ENCODE measurements at regions not wholly inside any gene's neighbourhood (a gene's known extent, or its start where the extent isn't known, plus 50 kb on each side); places are given as distances from the start of the nearest gene placed in this dataset.

DNA sequence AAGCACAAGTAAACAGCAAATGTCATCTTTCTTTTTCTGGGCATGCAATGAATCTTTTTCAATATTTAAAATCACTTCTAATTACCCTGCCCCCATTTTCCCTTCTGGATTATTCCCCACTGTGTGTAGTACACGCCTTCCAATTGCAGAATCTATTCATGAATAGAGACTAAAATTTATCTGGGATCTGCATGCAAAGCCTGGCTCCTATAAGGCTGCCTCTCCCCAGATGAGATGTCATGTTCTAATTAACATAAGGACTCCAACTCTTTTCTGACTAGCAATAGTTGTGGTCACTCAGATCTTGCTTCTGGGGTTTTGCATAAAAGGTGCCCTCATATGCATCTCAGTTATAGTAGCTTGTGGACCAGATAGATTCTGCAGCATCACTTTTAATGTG is 473.5 kb downstream of the BTG1 start:
- ATAC-seq (no peak), DNase-seq (ENCODE audit: low read depth, low spot score) (no peak)
- no TSS peak for BruUV-seq (replicated peaks)
- TF ChIP-seq TCF7L2 (IDR thresholded peaks at IDR 0.05; ENCODE audit: low read depth, low read length) (no peak), POLR2AphosphoS5 (IDR thresholded peaks at IDR 0.05; ENCODE audit: low read depth, low read length) (no peak), SIN3A (IDR thresholded peaks at IDR 0.05; ENCODE audit: borderline replicate concordance, insufficient read depth, low read depth, low read length) (no peak)
- TF ChIP-seq, protein P1, sequence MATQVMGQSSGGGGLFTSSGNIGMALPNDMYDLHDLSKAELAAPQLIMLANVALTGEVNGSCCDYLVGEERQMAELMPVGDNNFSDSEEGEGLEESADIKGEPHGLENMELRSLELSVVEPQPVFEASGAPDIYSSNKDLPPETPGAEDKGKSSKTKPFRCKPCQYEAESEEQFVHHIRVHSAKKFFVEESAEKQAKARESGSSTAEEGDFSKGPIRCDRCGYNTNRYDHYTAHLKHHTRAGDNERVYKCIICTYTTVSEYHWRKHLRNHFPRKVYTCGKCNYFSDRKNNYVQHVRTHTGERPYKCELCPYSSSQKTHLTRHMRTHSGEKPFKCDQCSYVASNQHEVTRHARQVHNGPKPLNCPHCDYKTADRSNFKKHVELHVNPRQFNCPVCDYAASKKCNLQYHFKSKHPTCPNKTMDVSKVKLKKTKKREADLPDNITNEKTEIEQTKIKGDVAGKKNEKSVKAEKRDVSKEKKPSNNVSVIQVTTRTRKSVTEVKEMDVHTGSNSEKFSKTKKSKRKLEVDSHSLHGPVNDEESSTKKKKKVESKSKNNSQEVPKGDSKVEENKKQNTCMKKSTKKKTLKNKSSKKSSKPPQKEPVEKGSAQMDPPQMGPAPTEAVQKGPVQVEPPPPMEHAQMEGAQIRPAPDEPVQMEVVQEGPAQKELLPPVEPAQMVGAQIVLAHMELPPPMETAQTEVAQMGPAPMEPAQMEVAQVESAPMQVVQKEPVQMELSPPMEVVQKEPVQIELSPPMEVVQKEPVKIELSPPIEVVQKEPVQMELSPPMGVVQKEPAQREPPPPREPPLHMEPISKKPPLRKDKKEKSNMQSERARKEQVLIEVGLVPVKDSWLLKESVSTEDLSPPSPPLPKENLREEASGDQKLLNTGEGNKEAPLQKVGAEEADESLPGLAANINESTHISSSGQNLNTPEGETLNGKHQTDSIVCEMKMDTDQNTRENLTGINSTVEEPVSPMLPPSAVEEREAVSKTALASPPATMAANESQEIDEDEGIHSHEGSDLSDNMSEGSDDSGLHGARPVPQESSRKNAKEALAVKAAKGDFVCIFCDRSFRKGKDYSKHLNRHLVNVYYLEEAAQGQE (IDR thresholded peaks at IDR 0.05; ENCODE audit: insufficient read depth in 1 of 2, low read depth in 2 of 2, low read length in 1 of 2): no peak
- TF ChIP-seq, protein P2, sequence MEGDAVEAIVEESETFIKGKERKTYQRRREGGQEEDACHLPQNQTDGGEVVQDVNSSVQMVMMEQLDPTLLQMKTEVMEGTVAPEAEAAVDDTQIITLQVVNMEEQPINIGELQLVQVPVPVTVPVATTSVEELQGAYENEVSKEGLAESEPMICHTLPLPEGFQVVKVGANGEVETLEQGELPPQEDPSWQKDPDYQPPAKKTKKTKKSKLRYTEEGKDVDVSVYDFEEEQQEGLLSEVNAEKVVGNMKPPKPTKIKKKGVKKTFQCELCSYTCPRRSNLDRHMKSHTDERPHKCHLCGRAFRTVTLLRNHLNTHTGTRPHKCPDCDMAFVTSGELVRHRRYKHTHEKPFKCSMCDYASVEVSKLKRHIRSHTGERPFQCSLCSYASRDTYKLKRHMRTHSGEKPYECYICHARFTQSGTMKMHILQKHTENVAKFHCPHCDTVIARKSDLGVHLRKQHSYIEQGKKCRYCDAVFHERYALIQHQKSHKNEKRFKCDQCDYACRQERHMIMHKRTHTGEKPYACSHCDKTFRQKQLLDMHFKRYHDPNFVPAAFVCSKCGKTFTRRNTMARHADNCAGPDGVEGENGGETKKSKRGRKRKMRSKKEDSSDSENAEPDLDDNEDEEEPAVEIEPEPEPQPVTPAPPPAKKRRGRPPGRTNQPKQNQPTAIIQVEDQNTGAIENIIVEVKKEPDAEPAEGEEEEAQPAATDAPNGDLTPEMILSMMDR (IDR thresholded peaks at IDR 0.05): no peak
- no peak overlapping the region for H3K27ac ChIP-seq (ENCODE audit: low read length)
- in situ Hi-C loops (cut with HindIII; ENCODE audit: low pct_unique_long_range_greater_than_20kb, low sequenced_read_pairs) (no loop called here), intact Hi-C loops (cut with micrococcal nuclease; ENCODE audit: unreplicated experiment) (no loop called here)
- H3K36me3 ChIP-seq (ENCODE audit: control insufficient read depth, insufficient read depth, low read length): no peaks in the 10 kb centered on the region
- ChIA-PET POLR2A (no interaction called here), CTCF (no interaction called here)
- H3K4me3 ChIP-seq (ENCODE audit: low read depth in 2 of 2, low read length in 2 of 2): no peak overlapping the region
- H3K27me3 ChIP-seq (ENCODE audit: control insufficient read depth, insufficient read depth, low read length): no peaks in the 10 kb centered on the region
- no peaks in the 10 kb centered on the region for H3K9me3 ChIP-seq (ENCODE audit: control insufficient read depth, insufficient read depth, low read depth, low read length)
- H3K4me1 ChIP-seq (ENCODE audit: control insufficient read depth, insufficient read depth, low read length): no peaks in the 10 kb centered on the region

DNA sequence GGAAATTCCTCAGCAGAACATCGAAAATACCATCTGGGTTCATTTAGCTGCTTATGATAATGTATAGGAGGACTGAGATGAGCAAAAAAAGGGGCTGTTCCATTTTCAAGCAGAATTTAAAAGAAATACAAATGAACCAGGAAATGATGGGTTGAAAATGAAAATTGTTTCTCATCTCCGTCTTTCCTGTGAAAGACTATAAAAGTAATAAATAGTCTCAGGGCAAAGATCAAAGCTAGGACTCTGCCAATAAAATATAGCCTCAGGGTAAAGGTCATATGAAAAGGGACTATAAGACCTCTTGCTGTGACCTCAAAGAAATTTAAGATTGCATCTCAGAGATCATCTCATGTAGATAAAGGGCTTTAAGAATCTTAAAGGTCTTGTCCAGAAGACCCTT is 478.0 kb downstream of the BTG1 start:
- CTCF ChIA-PET: no interaction called here
- Histone ChIP-seq H3K36me3 (ENCODE audit: control insufficient read depth, insufficient read depth, low read length) (no peaks in the 10 kb centered on the region), H3K27ac (ENCODE audit: low read length) (no peak overlapping the region), H3K27me3 (ENCODE audit: control insufficient read depth, insufficient read depth, low read length) (no peaks in the 10 kb centered on the region), H3K9me3 (ENCODE audit: control insufficient read depth, insufficient read depth, low read depth, low read length) (no peaks in the 10 kb centered on the region), H3K4me1 (ENCODE audit: control insufficient read depth, insufficient read depth, low read length) (no peaks in the 10 kb centered on the region), H3K4me3 (ENCODE audit: low read depth in 2 of 2, low read length in 2 of 2) (no peak overlapping the region)
- TF ChIP-seq SIN3A (IDR thresholded peaks at IDR 0.05; ENCODE audit: borderline replicate concordance, insufficient read depth, low read depth, low read length): no peak
- TF ChIP-seq, protein P1 (IDR thresholded peaks at IDR 0.05; ENCODE audit: insufficient read depth in 1 of 2, low read depth in 2 of 2, low read length in 1 of 2): no peak
- TF ChIP-seq TCF7L2 (IDR thresholded peaks at IDR 0.05; ENCODE audit: low read depth, low read length): 0 out of 2 replicates have a peak, but pooled peaks have one; percentile 27
- no peak for ATAC-seq
- no peak for DNase-seq (ENCODE audit: low read depth, low spot score)
- intact Hi-C loops (cut with micrococcal nuclease; ENCODE audit: unreplicated experiment) (no loop called here), in situ Hi-C loops (cut with HindIII; ENCODE audit: low pct_unique_long_range_greater_than_20kb, low sequenced_read_pairs) (no loop called here)
- no TSS peak for BruUV-seq (replicated peaks)
- POLR2A ChIA-PET: no interaction called here
